ENCODE measurements at regions not wholly inside any gene's neighbourhood (a gene's known extent, or its start where the extent isn't known, plus 50 kb on each side); places are given as distances from the start of the nearest gene placed in this dataset.
"Not testable (repeated sequence)": the region's sequence is repeated elsewhere in the genome, so short reads cannot be mapped to it uniquely, and the experiment has no call there.

DNA sequence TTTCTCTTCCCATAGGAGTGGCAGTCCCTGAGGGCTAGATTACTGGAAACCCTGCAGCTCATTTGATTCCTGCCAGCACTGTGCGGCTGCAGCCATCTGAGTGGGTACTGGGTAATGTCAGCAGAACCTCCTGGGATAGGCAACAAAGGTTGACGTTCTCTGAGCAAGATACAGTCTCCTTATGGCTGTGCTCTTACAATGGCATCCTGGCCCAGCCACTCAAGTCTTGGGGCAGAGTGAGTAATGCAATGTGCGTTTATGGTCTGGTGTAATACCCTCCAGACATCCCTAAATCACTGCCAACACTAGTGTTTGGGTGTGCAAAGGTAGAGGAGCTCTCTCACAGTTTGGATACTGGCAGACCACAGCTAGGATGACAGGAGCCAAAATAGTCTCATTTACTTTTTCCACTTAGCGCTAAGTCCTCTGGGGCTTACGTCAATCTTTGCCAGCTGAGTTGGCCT is 775.8 kb downstream of the ZNF385D start:
- TF ChIP-seq CTCF (IDR thresholded peaks at IDR 0.05; ENCODE audit: control extremely low read depth, extremely low read depth, low read depth, missing control alignments): no peak
- CTCF ChIA-PET: interaction anchor here (0.8 to 1.6 kb wide), 2 partner anchors 9 to 18 kb away, joined by 3 to 6 read pairs; no protein-coding TSS in a partner anchor
- DNase-seq (ENCODE audit: extremely low spot score): no peak
- POLR2A ChIA-PET: no interaction called here

DNA sequence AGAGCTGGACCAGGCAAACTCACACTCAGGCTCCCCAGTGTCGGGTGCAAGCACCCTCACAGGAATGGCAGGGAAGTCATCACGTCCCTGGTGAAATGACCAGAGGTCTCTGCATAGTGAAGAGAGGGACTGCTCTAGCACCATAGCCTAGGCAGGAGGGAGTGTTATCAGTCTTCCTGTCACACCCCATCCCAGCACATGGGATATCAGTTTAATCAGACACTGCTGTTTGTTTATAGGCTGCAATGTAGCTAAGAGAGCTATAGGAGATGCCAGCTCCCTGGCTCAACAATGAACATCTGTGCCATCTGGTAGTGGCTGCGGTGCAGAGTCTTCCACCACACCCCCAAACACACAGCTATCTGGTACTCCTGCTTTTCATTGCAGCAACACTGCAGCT is 776.6 kb downstream of the ZNF385D start:
- POLR2A ChIA-PET: no interaction called here
- CTCF ChIA-PET: interaction anchor here (1.3 to 2.2 kb wide), 4 partner anchors 9 to 47 kb away, joined by 3 to 6 read pairs (median 4); no protein-coding TSS in a partner anchor
- DNase-seq (ENCODE audit: extremely low spot score): no peak
- TF ChIP-seq CTCF (IDR thresholded peaks at IDR 0.05; ENCODE audit: control extremely low read depth, extremely low read depth, low read depth, missing control alignments): no peak

DNA sequence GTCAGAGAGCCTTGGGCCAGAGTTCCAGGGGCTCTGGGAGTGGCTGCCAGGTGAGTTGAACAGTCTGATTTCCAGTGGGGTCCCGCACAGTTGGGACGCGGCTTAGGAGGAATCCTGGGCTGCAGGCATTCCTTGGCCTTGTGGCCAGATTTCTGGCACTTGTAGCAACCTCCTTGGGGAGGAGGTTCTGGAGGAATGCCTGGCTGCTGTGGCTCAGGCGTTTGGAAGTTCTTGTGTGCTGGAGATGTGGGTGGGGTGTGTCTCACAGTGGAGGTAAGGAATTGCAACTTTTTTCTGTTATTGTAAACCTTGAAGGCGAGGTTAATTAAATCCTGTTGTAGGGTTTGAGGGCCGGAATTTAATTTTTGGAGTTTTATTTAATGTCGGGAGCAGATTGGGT is 780.2 kb downstream of the ZNF385D start:
- DNase-seq (ENCODE audit: extremely low spot score); CTCF ChIA-PET; POLR2A ChIA-PET: not testable (repeated sequence)

DNA sequence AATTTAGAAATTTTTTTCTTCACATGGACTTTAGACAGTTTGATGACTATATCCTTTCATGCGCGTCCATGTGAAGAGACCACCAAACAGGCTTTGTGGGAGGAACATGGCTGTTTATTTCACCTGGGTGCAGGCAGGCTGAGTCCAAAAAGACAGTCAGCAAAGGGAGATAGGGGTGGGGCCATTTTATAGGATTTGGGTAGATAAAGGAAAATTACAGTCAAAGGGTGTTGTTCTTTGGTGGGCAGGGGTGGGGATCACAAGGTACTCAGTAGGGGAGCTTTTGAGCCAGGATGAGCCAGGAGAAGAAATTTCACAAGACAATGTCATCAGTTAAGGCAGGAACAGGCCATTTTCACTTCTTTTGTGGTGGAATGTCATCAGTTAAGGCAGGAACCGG is 781.5 kb upstream of the SGO1 start:
- POLR2A ChIA-PET; DNase-seq (ENCODE audit: extremely low spot score); CTCF ChIA-PET: not testable (repeated sequence)

DNA sequence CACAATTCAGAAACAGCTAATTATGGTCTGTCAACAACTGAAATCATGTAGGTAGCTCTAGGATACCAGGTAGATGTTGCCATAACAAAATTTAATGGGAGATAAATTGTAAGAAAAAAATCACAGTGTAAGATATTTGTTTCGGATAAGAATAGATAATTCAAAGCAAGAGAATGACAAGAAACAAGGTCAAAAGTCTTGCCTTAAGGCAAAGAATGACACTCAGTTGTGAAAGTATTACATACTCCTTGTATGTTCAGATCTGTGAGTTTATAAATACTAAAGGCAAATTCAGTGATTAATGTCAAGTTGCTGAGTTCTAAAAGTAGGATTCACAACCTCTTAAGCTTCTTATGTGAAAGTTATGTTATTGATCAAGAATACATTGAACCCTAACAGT is 772.2 kb upstream of the SGO1 start:
- no peak for TF ChIP-seq CTCF (IDR thresholded peaks at IDR 0.05; ENCODE audit: control extremely low read depth, extremely low read depth, low read depth, missing control alignments)
- ChIA-PET CTCF (no interaction called here), POLR2A (no interaction called here)
- no peak for DNase-seq (ENCODE audit: extremely low spot score)

- CTCF ChIA-PET: no interaction called here
- POLR2A ChIA-PET: no interaction called here
- TF ChIP-seq CTCF (IDR thresholded peaks at IDR 0.05; ENCODE audit: control extremely low read depth, extremely low read depth, low read depth, missing control alignments): no peak
- DNase-seq (ENCODE audit: extremely low spot score): no peak
Measured at GRCh38 chr3:20945892-20946291, 759.9 kb upstream of the SGO1 start.

- CTCF ChIA-PET: no interaction called here
- TF ChIP-seq CTCF (IDR thresholded peaks at IDR 0.05; ENCODE audit: control extremely low read depth, extremely low read depth, low read depth, missing control alignments): no peak
- POLR2A ChIA-PET: no interaction called here
- no peak for DNase-seq (ENCODE audit: extremely low spot score)
Measured at GRCh38 chr3:20935791-20936190, 749.8 kb upstream of the SGO1 start.

DNA sequence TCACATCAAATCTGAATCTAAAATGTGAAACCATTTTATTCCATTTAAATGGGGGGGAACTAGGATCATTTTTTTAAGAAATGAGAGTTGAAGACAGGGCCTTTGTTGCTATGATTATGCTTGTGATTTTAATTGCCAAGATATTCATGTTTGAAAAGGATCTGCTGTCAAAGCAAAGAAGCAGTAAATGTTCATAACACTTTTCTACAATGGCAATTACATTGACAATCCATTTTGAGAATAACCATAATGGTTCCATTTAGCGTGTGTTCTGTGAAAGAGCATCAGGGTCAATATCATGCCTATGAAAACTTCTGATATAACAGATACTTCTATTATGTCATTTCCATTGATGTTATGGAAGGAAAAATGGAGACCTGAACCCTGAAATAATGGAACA is 745.8 kb upstream of the SGO1 start:
- ChIA-PET CTCF (no interaction called here), POLR2A (no interaction called here)
- no peak for TF ChIP-seq CTCF (IDR thresholded peaks at IDR 0.05; ENCODE audit: control extremely low read depth, extremely low read depth, low read depth, missing control alignments)
- DNase-seq (ENCODE audit: extremely low spot score): no peak

Data from GM10248 (cell line).